Osteoblast (primary cell): ENCODE measurements at regions not wholly inside any gene's neighbourhood (a gene's known extent, or its start where the extent isn't known, plus 50 kb on each side); places are given as distances from the start of the nearest gene placed in this dataset.

Experiments
- DNase-seq: peaks from one replicate; pipeline ENCODE4 v3.0.0; 2011; ENCODE audit warnings: low spot score, mixed read lengths; ENCODE audit not compliant: insufficient read length; ENCODE audit errors: missing footprints
- H2AFZ ChIP-seq: 2 replicates; pipeline ENCODE4 v1.6.0; 2011; ENCODE audit warnings: mild to moderate bottlenecking, low read length
- H3K27ac ChIP-seq: 2 replicates; pipeline ENCODE4 v1.5.1; 2011; ENCODE audit warnings: mild to moderate bottlenecking, low read depth, low read length, moderate library complexity
- H3K27me3 ChIP-seq: 2 replicates; pipeline ENCODE4 v1.6.0; 2012; ENCODE audit warnings: mild to moderate bottlenecking, control low read depth, inconsistent platforms, low read length, moderate library complexity; ENCODE audit not compliant: insufficient read depth
- H3K36me3 ChIP-seq: 2 replicates; pipeline ENCODE4 v1.5.1; 2011; ENCODE audit warnings: mild to moderate bottlenecking, low read length, control low read depth, moderate library complexity; ENCODE audit not compliant: insufficient read depth
- H3K4me1 ChIP-seq: 2 replicates; pipeline ENCODE4 v1.5.1; 2011; ENCODE audit warnings: mild to moderate bottlenecking, low read length, control low read depth, moderate library complexity; ENCODE audit not compliant: insufficient read depth
- H3K4me2 ChIP-seq: 2 replicates; pipeline ENCODE4 v1.6.0; 2011; ENCODE audit warnings: mild to moderate bottlenecking, low read length; ENCODE audit not compliant: insufficient read depth
- H3K4me3 ChIP-seq: fragments of 200-600 bp; sonication (generic); 3 replicates; pipeline ENCODE4 v1.5.1; 2012; ENCODE audit warnings: mild to moderate bottlenecking, low read length, inconsistent platforms; ENCODE audit not compliant: insufficient read depth
- H3K79me2 ChIP-seq: 2 replicates; pipeline ENCODE4 v1.6.0; 2012; ENCODE audit warnings: mild to moderate bottlenecking, low read length, control low read depth, inconsistent platforms; ENCODE audit not compliant: insufficient read depth
- H3K9me3 ChIP-seq: 2 replicates; pipeline ENCODE4 v1.5.1; 2011; ENCODE audit warnings: low read depth, low read length, control low read depth
- H4K20me1 ChIP-seq: 2 replicates; pipeline ENCODE4 v1.6.0; 2012; ENCODE audit warnings: mild to moderate bottlenecking, low read length, control low read depth; ENCODE audit not compliant: insufficient read depth
- TF ChIP-seq, protein P1 (sequence below): IDR thresholded peaks from 2 replicates; pipeline ENCODE4 v1.5.1; 2011; ENCODE audit warnings: mild to moderate bottlenecking, low read depth, low read length, moderate library complexity; ENCODE audit errors: extremely low read depth

DNA sequence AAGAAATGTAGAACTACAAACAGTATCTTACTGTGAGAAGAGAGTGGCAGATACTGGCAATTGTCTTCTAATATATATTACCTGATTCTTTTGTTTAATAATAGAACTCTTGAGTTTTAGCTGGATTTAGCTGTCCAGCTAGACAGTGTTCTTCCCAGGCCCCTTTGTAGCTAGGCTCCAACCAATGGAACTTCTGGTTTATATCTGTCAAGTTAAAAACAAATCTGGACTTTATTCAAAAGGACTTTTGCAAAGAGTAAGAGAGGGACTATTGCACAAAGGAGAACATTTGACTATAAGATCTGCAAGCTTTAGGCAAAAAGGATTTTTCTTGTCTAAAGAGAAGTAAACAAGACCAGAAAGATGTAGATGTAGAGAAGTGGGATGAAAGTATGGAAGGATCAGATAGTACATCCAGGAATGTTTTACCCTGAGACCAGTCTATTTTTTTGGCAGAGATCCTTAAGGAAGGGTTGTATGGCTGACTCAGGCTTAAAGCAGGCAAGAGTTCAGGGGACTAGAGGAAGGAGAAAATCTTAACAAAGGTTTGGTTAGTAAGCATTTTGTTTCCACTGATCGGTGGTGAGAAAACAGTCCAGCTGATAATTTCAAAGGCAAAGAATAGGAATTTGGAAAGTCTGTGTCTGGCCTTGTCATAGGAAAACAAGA, 111.1 kb upstream of the PLEKHA5 start:
- peaks cover 4% of the 10 kb centered on the region for H3K4me1 ChIP-seq
- H3K4me3 ChIP-seq = no peak overlapping the region
- DNase-seq = no peak
- H3K4me2 ChIP-seq = no peak overlapping the region
- no peaks in the 10 kb centered on the region for H3K27me3 ChIP-seq
- H2AFZ ChIP-seq = no peak overlapping the region
- no peaks in the 10 kb centered on the region for H3K36me3 ChIP-seq
- no peak overlapping the region for H3K27ac ChIP-seq
- H3K9me3 ChIP-seq = no peaks in the 10 kb centered on the region
- no peaks in the 10 kb centered on the region for H4K20me1 ChIP-seq
- no peaks in the 10 kb centered on the region for H3K79me2 ChIP-seq
- TF ChIP-seq, protein P1, sequence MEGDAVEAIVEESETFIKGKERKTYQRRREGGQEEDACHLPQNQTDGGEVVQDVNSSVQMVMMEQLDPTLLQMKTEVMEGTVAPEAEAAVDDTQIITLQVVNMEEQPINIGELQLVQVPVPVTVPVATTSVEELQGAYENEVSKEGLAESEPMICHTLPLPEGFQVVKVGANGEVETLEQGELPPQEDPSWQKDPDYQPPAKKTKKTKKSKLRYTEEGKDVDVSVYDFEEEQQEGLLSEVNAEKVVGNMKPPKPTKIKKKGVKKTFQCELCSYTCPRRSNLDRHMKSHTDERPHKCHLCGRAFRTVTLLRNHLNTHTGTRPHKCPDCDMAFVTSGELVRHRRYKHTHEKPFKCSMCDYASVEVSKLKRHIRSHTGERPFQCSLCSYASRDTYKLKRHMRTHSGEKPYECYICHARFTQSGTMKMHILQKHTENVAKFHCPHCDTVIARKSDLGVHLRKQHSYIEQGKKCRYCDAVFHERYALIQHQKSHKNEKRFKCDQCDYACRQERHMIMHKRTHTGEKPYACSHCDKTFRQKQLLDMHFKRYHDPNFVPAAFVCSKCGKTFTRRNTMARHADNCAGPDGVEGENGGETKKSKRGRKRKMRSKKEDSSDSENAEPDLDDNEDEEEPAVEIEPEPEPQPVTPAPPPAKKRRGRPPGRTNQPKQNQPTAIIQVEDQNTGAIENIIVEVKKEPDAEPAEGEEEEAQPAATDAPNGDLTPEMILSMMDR = no peak

DNA sequence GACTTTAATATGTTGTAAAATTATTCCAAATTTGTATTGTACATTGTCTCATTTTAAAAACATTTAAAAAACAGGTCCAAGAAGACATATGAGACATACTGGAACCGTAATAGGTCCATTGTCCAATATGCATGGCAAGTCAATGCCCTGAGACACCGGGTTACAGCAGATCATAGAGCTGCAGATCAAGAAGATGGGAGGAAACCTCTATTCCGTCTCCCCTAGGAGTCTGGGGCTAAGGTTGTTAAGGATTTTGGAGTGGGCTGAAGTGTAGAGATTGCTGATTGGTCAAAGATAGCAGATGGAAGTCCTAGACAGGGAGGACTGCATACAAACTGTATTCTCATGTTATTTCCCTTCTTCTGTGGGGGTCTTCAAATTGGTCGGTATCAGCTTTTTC, 108.3 kb upstream of the PLEKHA5 start:
- Histone ChIP-seq H3K4me1 (peaks cover 4% of the 10 kb centered on the region), H3K27me3 (no peaks in the 10 kb centered on the region), H3K9me3 (no peaks in the 10 kb centered on the region), H3K4me3 (no peak overlapping the region), H3K27ac (no peak overlapping the region), H3K36me3 (no peaks in the 10 kb centered on the region), H3K4me2 (no peak overlapping the region), H4K20me1 (no peaks in the 10 kb centered on the region), H2AFZ (no peak overlapping the region), H3K79me2 (no peaks in the 10 kb centered on the region)
- no peak for DNase-seq
- TF ChIP-seq, protein P1 = no peak

DNA sequence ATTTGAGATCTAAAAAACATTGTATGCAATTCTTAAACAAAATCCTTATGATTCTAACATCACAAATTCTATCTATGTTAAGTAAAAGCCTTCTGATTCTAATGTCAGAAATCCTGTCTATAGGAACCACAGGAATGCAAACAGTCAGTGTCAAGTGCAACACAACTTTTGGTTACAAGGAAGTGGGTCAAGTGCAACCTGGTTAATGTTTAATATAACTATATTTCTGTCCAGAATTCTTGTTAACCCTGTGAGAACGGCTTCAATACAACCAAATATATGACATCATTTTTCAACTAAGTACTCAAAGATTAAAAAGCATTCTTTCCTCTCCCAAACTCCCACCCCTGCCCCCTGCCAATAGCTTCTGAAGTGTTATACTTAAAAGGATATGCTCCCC, 107.9 kb upstream of the PLEKHA5 start:
- no peaks in the 10 kb centered on the region for H3K27me3 ChIP-seq
- TF ChIP-seq, protein P1 = no peak
- H3K4me3 ChIP-seq = no peak overlapping the region
- no peak overlapping the region for H2AFZ ChIP-seq
- no peaks in the 10 kb centered on the region for H4K20me1 ChIP-seq
- no peak overlapping the region for H3K4me2 ChIP-seq
- H3K4me1 ChIP-seq = peaks cover 4% of the 10 kb centered on the region
- H3K27ac ChIP-seq = no peak overlapping the region
- no peak for DNase-seq
- no peaks in the 10 kb centered on the region for H3K9me3 ChIP-seq
- no peaks in the 10 kb centered on the region for H3K79me2 ChIP-seq
- no peaks in the 10 kb centered on the region for H3K36me3 ChIP-seq

DNA sequence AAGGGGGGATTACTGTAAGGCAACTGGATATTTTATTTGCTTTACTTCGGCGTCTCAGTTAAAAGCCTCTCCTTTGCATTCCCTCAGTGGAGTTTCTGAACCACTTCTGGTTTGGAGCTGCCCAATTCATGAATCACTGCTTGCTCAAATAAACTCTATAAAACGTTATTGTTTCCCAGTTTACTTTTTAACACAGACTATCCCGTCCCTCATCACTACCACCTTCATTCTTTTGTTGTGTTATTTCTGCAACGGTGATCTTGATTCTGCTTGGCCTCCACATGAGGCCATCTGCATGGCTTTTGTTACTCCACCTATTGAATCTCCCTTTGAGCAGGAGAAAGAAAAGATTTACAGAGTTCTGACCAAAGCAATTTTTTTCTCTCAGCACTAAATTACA, 104.0 kb upstream of the PLEKHA5 start:
- no peaks in the 10 kb centered on the region for H3K9me3 ChIP-seq
- H3K27ac ChIP-seq = no peak overlapping the region
- no peaks in the 10 kb centered on the region for H3K27me3 ChIP-seq
- no peaks in the 10 kb centered on the region for H3K36me3 ChIP-seq
- no peak overlapping the region for H2AFZ ChIP-seq
- TF ChIP-seq, protein P1 = no peak
- H3K4me1 ChIP-seq = peaks cover under 1% of the 10 kb centered on the region
- DNase-seq = no peak
- H3K79me2 ChIP-seq = no peaks in the 10 kb centered on the region
- no peaks in the 10 kb centered on the region for H4K20me1 ChIP-seq
- H3K4me3 ChIP-seq = no peak overlapping the region
- H3K4me2 ChIP-seq = no peak overlapping the region
